ENCODE measurements at regions not wholly inside any gene's neighbourhood (a gene's known extent, or its start where the extent isn't known, plus 50 kb on each side); places are given as distances from the start of the nearest gene placed in this dataset.

DNA sequence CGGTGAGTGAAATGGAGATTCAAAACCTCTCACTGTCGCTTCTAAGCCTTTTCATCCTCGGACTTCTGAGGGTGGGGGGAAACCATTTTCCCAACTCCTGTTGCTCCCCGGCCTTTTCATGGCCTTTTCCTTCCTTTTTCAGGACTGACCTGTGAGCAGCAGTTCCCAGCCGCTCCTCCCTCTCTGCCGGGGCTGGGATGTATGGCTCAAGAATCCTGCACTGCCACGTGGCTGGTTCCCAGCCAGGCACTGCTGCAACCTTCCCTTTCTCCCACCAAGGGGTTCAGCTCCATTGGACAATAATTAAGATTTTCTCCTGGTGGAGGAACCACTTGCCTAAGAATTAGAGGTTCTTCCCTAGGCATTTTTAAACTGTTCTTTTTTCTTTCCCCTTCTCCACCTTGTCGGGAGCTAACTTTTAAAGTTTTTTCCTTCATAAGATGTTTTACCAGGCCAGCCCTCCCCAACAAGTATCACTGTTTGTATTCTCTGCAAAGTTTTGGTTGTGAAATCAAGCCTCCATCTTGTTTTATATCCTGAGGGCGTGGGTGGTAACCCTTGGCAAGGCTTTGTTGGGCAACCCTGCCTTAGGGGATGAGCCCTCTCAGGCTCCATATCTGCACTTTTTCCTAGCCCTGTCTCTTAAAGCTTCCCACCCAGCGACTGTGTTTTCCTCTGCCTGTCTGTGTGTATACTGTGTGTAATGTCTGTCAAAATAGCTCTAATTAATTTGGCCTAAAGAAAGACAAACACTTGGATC is 1166.6 kb upstream of the ADGRL2 start:
- Histone ChIP-seq H3K9me3 (ENCODE audit: control insufficient read depth in 4 of 4, low read length in 3 of 4) (no peaks in the 10 kb centered on the region), H3K4me1 (ENCODE audit: control insufficient read depth in 4 of 4, insufficient read depth in 4 of 4, low read length in 3 of 4) (no peaks in the 10 kb centered on the region), H3K36me3 (ENCODE audit: control insufficient read depth in 4 of 4, insufficient read depth in 3 of 4, low read depth in 1 of 4, low read length in 3 of 4) (no peaks in the 10 kb centered on the region), H3K9ac (ENCODE audit: low read depth in 1 of 2, low read length in 2 of 2) (no peak overlapping the region), H3K27ac (ENCODE audit: low read depth in 1 of 2, low read length in 2 of 2) (no peak overlapping the region), H3K4me3 (ENCODE audit: low read depth in 1 of 3, low read length in 3 of 3) (no peak overlapping the region), H3K27me3 (ENCODE audit: control insufficient read depth in 4 of 4, insufficient read depth in 4 of 4, low read length in 3 of 4) (no peaks in the 10 kb centered on the region)
- DNase-seq (ENCODE audit: low spot score) = no peak
- WGBS = 80% methylated on average over 10 of the region's 10 CpGs
- TF ChIP-seq FOXA2 (IDR thresholded peaks at IDR 0.05) = no peak
- no peak for TF ChIP-seq FOXA1 (IDR thresholded peaks at IDR 0.05)
- no peak for TF ChIP-seq SP1 (IDR thresholded peaks at IDR 0.05)
- no peak for TF ChIP-seq HNF4A (conservative IDR thresholded peaks at IDR 0.05)
- no peak for TF ChIP-seq HNF4G (IDR thresholded peaks at IDR 0.05)
- TF ChIP-seq JUND (IDR thresholded peaks at IDR 0.05) = no peak
- TF ChIP-seq, protein P1, sequence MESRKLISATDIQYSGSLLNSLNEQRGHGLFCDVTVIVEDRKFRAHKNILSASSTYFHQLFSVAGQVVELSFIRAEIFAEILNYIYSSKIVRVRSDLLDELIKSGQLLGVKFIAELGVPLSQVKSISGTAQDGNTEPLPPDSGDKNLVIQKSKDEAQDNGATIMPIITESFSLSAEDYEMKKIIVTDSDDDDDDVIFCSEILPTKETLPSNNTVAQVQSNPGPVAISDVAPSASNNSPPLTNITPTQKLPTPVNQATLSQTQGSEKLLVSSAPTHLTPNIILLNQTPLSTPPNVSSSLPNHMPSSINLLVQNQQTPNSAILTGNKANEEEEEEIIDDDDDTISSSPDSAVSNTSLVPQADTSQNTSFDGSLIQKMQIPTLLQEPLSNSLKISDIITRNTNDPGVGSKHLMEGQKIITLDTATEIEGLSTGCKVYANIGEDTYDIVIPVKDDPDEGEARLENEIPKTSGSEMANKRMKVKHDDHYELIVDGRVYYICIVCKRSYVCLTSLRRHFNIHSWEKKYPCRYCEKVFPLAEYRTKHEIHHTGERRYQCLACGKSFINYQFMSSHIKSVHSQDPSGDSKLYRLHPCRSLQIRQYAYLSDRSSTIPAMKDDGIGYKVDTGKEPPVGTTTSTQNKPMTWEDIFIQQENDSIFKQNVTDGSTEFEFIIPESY (IDR thresholded peaks at IDR 0.05) = no peak
- no peak for TF ChIP-seq NR2F2 (IDR thresholded peaks at IDR 0.05)
- no peak for TF ChIP-seq EGR1 (IDR thresholded peaks at IDR 0.05; ENCODE audit: low read depth in 2 of 2)
- no peak for TF ChIP-seq RAD21 (IDR thresholded peaks at IDR 0.05)
- no peak for TF ChIP-seq RXRA (IDR thresholded peaks at IDR 0.05)
- TF ChIP-seq, protein P2, sequence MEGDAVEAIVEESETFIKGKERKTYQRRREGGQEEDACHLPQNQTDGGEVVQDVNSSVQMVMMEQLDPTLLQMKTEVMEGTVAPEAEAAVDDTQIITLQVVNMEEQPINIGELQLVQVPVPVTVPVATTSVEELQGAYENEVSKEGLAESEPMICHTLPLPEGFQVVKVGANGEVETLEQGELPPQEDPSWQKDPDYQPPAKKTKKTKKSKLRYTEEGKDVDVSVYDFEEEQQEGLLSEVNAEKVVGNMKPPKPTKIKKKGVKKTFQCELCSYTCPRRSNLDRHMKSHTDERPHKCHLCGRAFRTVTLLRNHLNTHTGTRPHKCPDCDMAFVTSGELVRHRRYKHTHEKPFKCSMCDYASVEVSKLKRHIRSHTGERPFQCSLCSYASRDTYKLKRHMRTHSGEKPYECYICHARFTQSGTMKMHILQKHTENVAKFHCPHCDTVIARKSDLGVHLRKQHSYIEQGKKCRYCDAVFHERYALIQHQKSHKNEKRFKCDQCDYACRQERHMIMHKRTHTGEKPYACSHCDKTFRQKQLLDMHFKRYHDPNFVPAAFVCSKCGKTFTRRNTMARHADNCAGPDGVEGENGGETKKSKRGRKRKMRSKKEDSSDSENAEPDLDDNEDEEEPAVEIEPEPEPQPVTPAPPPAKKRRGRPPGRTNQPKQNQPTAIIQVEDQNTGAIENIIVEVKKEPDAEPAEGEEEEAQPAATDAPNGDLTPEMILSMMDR (IDR thresholded peaks at IDR 0.05; ENCODE audit: low read depth, low read length, missing input control) = no peak

DNA sequence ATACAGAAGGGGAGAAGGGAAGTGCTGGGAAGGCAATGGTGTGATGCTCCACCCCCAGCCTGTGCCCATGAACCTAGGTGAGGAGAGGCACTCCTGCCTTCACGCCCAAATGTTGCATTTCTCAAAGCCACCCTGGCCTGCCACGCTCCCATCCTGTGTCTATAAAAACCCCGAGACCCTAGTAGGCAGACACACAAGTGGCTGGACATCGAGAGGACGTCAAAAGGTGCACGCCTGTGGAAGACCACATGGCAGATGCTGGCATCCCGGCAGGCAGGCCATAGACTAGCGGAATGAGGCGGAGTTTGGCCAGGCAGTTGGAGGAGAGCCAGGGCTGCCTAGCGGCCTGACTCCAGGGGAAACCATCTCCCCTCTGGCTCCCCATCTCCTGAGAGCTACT is 1168.5 kb upstream of the ADGRL2 start:
- H3K27me3 ChIP-seq (ENCODE audit: control insufficient read depth in 4 of 4, insufficient read depth in 4 of 4, low read length in 3 of 4) = no peaks in the 10 kb centered on the region
- no peak overlapping the region for H3K4me3 ChIP-seq (ENCODE audit: low read depth in 1 of 3, low read length in 3 of 3)
- DNase-seq (ENCODE audit: low spot score) = no peak
- no peak overlapping the region for H3K27ac ChIP-seq (ENCODE audit: low read depth in 1 of 2, low read length in 2 of 2)
- no peaks in the 10 kb centered on the region for H3K9me3 ChIP-seq (ENCODE audit: control insufficient read depth in 4 of 4, low read length in 3 of 4)
- no peaks in the 10 kb centered on the region for H3K4me1 ChIP-seq (ENCODE audit: control insufficient read depth in 4 of 4, insufficient read depth in 4 of 4, low read length in 3 of 4)
- no peaks in the 10 kb centered on the region for H3K36me3 ChIP-seq (ENCODE audit: control insufficient read depth in 4 of 4, insufficient read depth in 3 of 4, low read depth in 1 of 4, low read length in 3 of 4)
- WGBS = 91% methylated on average over 10 of the region's 10 CpGs
- H3K9ac ChIP-seq (ENCODE audit: low read depth in 1 of 2, low read length in 2 of 2) = no peak overlapping the region
- TF ChIP-seq, protein P3, sequence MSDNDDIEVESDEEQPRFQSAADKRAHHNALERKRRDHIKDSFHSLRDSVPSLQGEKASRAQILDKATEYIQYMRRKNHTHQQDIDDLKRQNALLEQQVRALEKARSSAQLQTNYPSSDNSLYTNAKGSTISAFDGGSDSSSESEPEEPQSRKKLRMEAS (IDR thresholded peaks at IDR 0.05) = no peak
- TF ChIP-seq, protein P1 (IDR thresholded peaks at IDR 0.05) = no peak
- TF ChIP-seq NR2F2 (IDR thresholded peaks at IDR 0.05) = no peak
- TF ChIP-seq HNF4G (IDR thresholded peaks at IDR 0.05) = no peak
- no peak for TF ChIP-seq RXRA (IDR thresholded peaks at IDR 0.05)
- TF ChIP-seq FOXA2 (IDR thresholded peaks at IDR 0.05) = no peak
- TF ChIP-seq, protein P2 (IDR thresholded peaks at IDR 0.05; ENCODE audit: low read depth, low read length, missing input control) = no peak
- no peak for TF ChIP-seq EGR1 (IDR thresholded peaks at IDR 0.05; ENCODE audit: low read depth in 2 of 2)
- no peak for TF ChIP-seq HNF4A (conservative IDR thresholded peaks at IDR 0.05)
- no peak for TF ChIP-seq FOXA1 (IDR thresholded peaks at IDR 0.05)
- TF ChIP-seq TAF1 (conservative IDR thresholded peaks at IDR 0.05) = no peak
- TF ChIP-seq, protein P4, sequence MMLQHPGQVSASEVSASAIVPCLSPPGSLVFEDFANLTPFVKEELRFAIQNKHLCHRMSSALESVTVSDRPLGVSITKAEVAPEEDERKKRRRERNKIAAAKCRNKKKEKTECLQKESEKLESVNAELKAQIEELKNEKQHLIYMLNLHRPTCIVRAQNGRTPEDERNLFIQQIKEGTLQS (IDR thresholded peaks at IDR 0.05) = no peak
- TF ChIP-seq GABPA (IDR thresholded peaks at IDR 0.05 in 1 of 2, conservative IDR thresholded peaks at IDR 0.05 in 1 of 2) = no peak
- TF ChIP-seq YY1 (IDR thresholded peaks at IDR 0.05) = no peak
- TF ChIP-seq JUND (IDR thresholded peaks at IDR 0.05) = no peak
- TF ChIP-seq SP1 (IDR thresholded peaks at IDR 0.05) = no peak
- TF ChIP-seq, protein P5, sequence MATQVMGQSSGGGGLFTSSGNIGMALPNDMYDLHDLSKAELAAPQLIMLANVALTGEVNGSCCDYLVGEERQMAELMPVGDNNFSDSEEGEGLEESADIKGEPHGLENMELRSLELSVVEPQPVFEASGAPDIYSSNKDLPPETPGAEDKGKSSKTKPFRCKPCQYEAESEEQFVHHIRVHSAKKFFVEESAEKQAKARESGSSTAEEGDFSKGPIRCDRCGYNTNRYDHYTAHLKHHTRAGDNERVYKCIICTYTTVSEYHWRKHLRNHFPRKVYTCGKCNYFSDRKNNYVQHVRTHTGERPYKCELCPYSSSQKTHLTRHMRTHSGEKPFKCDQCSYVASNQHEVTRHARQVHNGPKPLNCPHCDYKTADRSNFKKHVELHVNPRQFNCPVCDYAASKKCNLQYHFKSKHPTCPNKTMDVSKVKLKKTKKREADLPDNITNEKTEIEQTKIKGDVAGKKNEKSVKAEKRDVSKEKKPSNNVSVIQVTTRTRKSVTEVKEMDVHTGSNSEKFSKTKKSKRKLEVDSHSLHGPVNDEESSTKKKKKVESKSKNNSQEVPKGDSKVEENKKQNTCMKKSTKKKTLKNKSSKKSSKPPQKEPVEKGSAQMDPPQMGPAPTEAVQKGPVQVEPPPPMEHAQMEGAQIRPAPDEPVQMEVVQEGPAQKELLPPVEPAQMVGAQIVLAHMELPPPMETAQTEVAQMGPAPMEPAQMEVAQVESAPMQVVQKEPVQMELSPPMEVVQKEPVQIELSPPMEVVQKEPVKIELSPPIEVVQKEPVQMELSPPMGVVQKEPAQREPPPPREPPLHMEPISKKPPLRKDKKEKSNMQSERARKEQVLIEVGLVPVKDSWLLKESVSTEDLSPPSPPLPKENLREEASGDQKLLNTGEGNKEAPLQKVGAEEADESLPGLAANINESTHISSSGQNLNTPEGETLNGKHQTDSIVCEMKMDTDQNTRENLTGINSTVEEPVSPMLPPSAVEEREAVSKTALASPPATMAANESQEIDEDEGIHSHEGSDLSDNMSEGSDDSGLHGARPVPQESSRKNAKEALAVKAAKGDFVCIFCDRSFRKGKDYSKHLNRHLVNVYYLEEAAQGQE (IDR thresholded peaks at IDR 0.05) = no peak

Measured in liver (tissue), 8 donors.